ENCODE measurements at regions not wholly inside any gene's neighbourhood (a gene's known extent, or its start where the extent isn't known, plus 50 kb on each side); places are given as distances from the start of the nearest gene placed in this dataset.
A peak's percentile ranks its signal among the peaks of the same experiment; 100 is the strongest.
"Not testable (repeated sequence)": the region's sequence is repeated elsewhere in the genome, so short reads cannot be mapped to it uniquely, and the experiment has no call there.

GRCh38 chr4:81806485-81806884 is 334.8 kb upstream of the RASGEF1B start:
- DNase-seq = no peak

GRCh38 chr4:81804849-81805248 is 333.1 kb upstream of the RASGEF1B start:
- no peak for DNase-seq

- DNase-seq = no peak
These were observed 330.7 kb upstream of the RASGEF1B start for GRCh38 chr4:81802285-81802846.

- DNase-seq = no peak
These were observed 327.7 kb upstream of the RASGEF1B start for GRCh38 chr4:81799371-81799770.

- no peak for DNase-seq
These were observed 325.3 kb upstream of the RASGEF1B start for GRCh38 chr4:81796790-81797528.

- no peak for DNase-seq
These were observed 320.8 kb upstream of the RASGEF1B start for GRCh38 chr4:81792521-81792920.

GRCh38 chr4:81790477-81790876 is 318.8 kb upstream of the RASGEF1B start:
- no peak for DNase-seq

GRCh38 chr4:81789741-81790399 is 318.2 kb upstream of the RASGEF1B start:
- DNase-seq = no peak

- DNase-seq = no peak
These were observed 317.5 kb upstream of the RASGEF1B start for GRCh38 chr4:81789158-81789557.

GRCh38 chr4:81786766-81787165 is 315.1 kb upstream of the RASGEF1B start:
- no peak for DNase-seq

GRCh38 chr4:81786063-81786763 is 314.5 kb upstream of the RASGEF1B start:
- DNase-seq = peak; percentile 28

GRCh38 chr4:81785338-81785737 is 313.6 kb upstream of the RASGEF1B start:
- no peak for DNase-seq

- no peak for DNase-seq
These were observed 311.9 kb upstream of the RASGEF1B start for GRCh38 chr4:81783558-81783957.

GRCh38 chr4:81781799-81782198 is 310.1 kb upstream of the RASGEF1B start:
- no peak for DNase-seq

GRCh38 chr4:81777718-81778117 is 306.0 kb upstream of the RASGEF1B start:
- DNase-seq = not testable (repeated sequence)

GRCh38 chr4:81776794-81777193 is 305.1 kb upstream of the RASGEF1B start:
- DNase-seq = no peak

GRCh38 chr4:81773557-81773956 is 301.9 kb upstream of the RASGEF1B start:
- no peak for DNase-seq

- DNase-seq = no peak
These were observed 300.0 kb upstream of the RASGEF1B start for GRCh38 chr4:81771721-81772120.

GRCh38 chr4:81769244-81769643 is 297.5 kb upstream of the RASGEF1B start:
- no peak for DNase-seq

GRCh38 chr4:81758574-81759264 is 287.0 kb upstream of the RASGEF1B start:
- no peak for DNase-seq

- peak; percentile 84 for DNase-seq
These were observed 286.0 kb upstream of the RASGEF1B start for GRCh38 chr4:81757691-81758090.

GRCh38 chr4:81756973-81757372 is 285.3 kb upstream of the RASGEF1B start:
- DNase-seq = no peak

GRCh38 chr4:81756042-81756441 is 284.3 kb upstream of the RASGEF1B start:
- no peak for DNase-seq

Measured in NCI-H1436 (cell line).